ENCODE measurements at regions not wholly inside any gene's neighbourhood (a gene's known extent, or its start where the extent isn't known, plus 50 kb on each side); places are given as distances from the start of the nearest gene placed in this dataset.

GRCh38 chr15:55007561-55007960 lies 189.2 kb downstream of the RSL24D1 start:
- ChIA-PET CTCF (no interaction called here), POLR2A (ENCODE audit: unreplicated experiment) (no interaction called here)
- H3K4me3 ChIP-seq (ENCODE audit: low read length) = no peak overlapping the region
- no peak overlapping the region for H3K9ac ChIP-seq (ENCODE audit: low read length)
- H2AFZ ChIP-seq (ENCODE audit: low read length) = no peak overlapping the region
- no peak overlapping the region for H3K4me2 ChIP-seq (ENCODE audit: low read length)
- no peaks in the 10 kb centered on the region for H3F3A ChIP-seq (ENCODE audit: low read length, unreplicated experiment)
- intact Hi-C loops (cut with micrococcal nuclease) = no loop called here
- no peak overlapping the region for H3K27ac ChIP-seq (ENCODE audit: low read length)
- no peaks in the 10 kb centered on the region for H3K4me1 ChIP-seq (ENCODE audit: insufficient read depth, low read length)
- H3K9me3 ChIP-seq (ENCODE audit: low read length) = no peaks in the 10 kb centered on the region
- DNase-seq (no peak), ATAC-seq (no peak)
- H3K36me3 ChIP-seq (ENCODE audit: low read depth, low read length) = no peaks in the 10 kb centered on the region
- H3K9me2 ChIP-seq (replicated peaks; ENCODE audit: low read length) = no peaks in the 10 kb centered on the region
- H4K20me1 ChIP-seq (ENCODE audit: low read length) = no peaks in the 10 kb centered on the region
- TF ChIP-seq EZH2phosphoT487 (IDR thresholded peaks at IDR 0.05; ENCODE audit: borderline replicate concordance, low read length) (no peak), CTCF (conservative IDR thresholded peaks at IDR 0.05; ENCODE audit: low read depth, low read length) (no peak), EZH2 (IDR thresholded peaks at IDR 0.05; ENCODE audit: low read length, unreplicated experiment) (no peak)
- no peaks in the 10 kb centered on the region for H3K79me2 ChIP-seq (ENCODE audit: low read length)
- peaks cover 18% of the 10 kb centered on the region for H3K27me3 ChIP-seq (ENCODE audit: low read length)
- no TSS peak for BruUV-seq (replicated peaks)

- no peaks in the 10 kb centered on the region for H3F3A ChIP-seq (ENCODE audit: low read length, unreplicated experiment)
- no peak overlapping the region for H2AFZ ChIP-seq (ENCODE audit: low read length)
- H3K4me3 ChIP-seq (ENCODE audit: low read length) = no peak overlapping the region
- ATAC-seq (no peak), DNase-seq (no peak)
- no TSS peak for BruUV-seq (replicated peaks)
- no peaks in the 10 kb centered on the region for H3K79me2 ChIP-seq (ENCODE audit: low read length)
- no peaks in the 10 kb centered on the region for H4K20me1 ChIP-seq (ENCODE audit: low read length)
- ChIA-PET POLR2A (ENCODE audit: unreplicated experiment) (no interaction called here), CTCF (no interaction called here)
- H3K4me1 ChIP-seq (ENCODE audit: insufficient read depth, low read length) = no peaks in the 10 kb centered on the region
- no peaks in the 10 kb centered on the region for H3K9me3 ChIP-seq (ENCODE audit: low read length)
- no peak overlapping the region for H3K27ac ChIP-seq (ENCODE audit: low read length)
- H3K36me3 ChIP-seq (ENCODE audit: low read depth, low read length) = no peaks in the 10 kb centered on the region
- no peak overlapping the region for H3K4me2 ChIP-seq (ENCODE audit: low read length)
- TF ChIP-seq CTCF (conservative IDR thresholded peaks at IDR 0.05; ENCODE audit: low read depth, low read length) (no peak), EZH2phosphoT487 (IDR thresholded peaks at IDR 0.05; ENCODE audit: borderline replicate concordance, low read length) (no peak), EZH2 (IDR thresholded peaks at IDR 0.05; ENCODE audit: low read length, unreplicated experiment) (no peak)
- H3K9me2 ChIP-seq (replicated peaks; ENCODE audit: low read length) = no peaks in the 10 kb centered on the region
- H3K27me3 ChIP-seq (ENCODE audit: low read length) = peaks cover 13% of the 10 kb centered on the region
- intact Hi-C loops (cut with micrococcal nuclease) = no loop called here
- no peak overlapping the region for H3K9ac ChIP-seq (ENCODE audit: low read length)
Observed at GRCh38 chr15:55005679-55006078, 191.1 kb downstream of the RSL24D1 start.

GRCh38 chr15:55003965-55004873 lies 192.5 kb downstream of the RSL24D1 start:
- H3K9me2 ChIP-seq (replicated peaks; ENCODE audit: low read length) = no peaks in the 10 kb centered on the region
- H3K9ac ChIP-seq (ENCODE audit: low read length) = no peak overlapping the region
- intact Hi-C loops (cut with micrococcal nuclease) = no loop called here
- peaks cover 3% of the 10 kb centered on the region; the same call in 1 of the 2 replicates for H3K27me3 ChIP-seq (ENCODE audit: low read length)
- BruUV-seq (replicated peaks) = no TSS peak
- no peak overlapping the region for H3K27ac ChIP-seq (ENCODE audit: low read length)
- H3K4me2 ChIP-seq (ENCODE audit: low read length) = no peak overlapping the region
- H3K4me3 ChIP-seq (ENCODE audit: low read length) = no peak overlapping the region
- ATAC-seq (no peak), DNase-seq (no peak)
- H3F3A ChIP-seq (ENCODE audit: low read length, unreplicated experiment) = no peaks in the 10 kb centered on the region
- no peak for TF ChIP-seq EZH2phosphoT487 (IDR thresholded peaks at IDR 0.05; ENCODE audit: borderline replicate concordance, low read length)
- TF ChIP-seq EZH2 (IDR thresholded peaks at IDR 0.05; ENCODE audit: low read length, unreplicated experiment) = no peak
- no peak for TF ChIP-seq CTCF (conservative IDR thresholded peaks at IDR 0.05; ENCODE audit: low read depth, low read length)
- no peaks in the 10 kb centered on the region for H3K9me3 ChIP-seq (ENCODE audit: low read length)
- no peaks in the 10 kb centered on the region for H4K20me1 ChIP-seq (ENCODE audit: low read length)
- H3K4me1 ChIP-seq (ENCODE audit: insufficient read depth, low read length) = no peaks in the 10 kb centered on the region
- ChIA-PET CTCF (no interaction called here), POLR2A (ENCODE audit: unreplicated experiment) (no interaction called here)
- no peak overlapping the region for H2AFZ ChIP-seq (ENCODE audit: low read length)
- H3K36me3 ChIP-seq (ENCODE audit: low read depth, low read length) = no peaks in the 10 kb centered on the region
- no peaks in the 10 kb centered on the region for H3K79me2 ChIP-seq (ENCODE audit: low read length)
